Kidney (tissue), 13 donors: ENCODE measurements at regions not wholly inside any gene's neighbourhood (a gene's known extent, or its start where the extent isn't known, plus 50 kb on each side); places are given as distances from the start of the nearest gene placed in this dataset.
A peak's percentile ranks its signal among the peaks of the same experiment; 100 is the strongest.

Experiments used
- DNase-seq, 5 donors: peaks; one replicate each; pipeline ENCODE4 v3.0.0-alpha.2; 2013 to 2020
- FAIRE-seq: peaks from 2 replicates; lab custom pipeline; 2012; peaks lifted over from hg19 to GRCh38; lab: Jason Lieb, UNC
- H3K27ac ChIP-seq, 2 donors: one replicate each; pipeline ENCODE4 v1.7.0; 2013; ENCODE audit warnings: low read depth in 2 of 2, low read length in 2 of 2, inconsistent platforms in 1 of 2
- H3K27me3 ChIP-seq: one replicate; pipeline ENCODE4 v1.7.1; 2013; ENCODE audit warnings: low read length, inconsistent platforms; ENCODE audit not compliant: control insufficient read depth, insufficient read depth
- H3K36me3 ChIP-seq, 3 donors: one replicate each; pipeline versions ENCODE4 v1.7.0 to v1.7.1; 2013; ENCODE audit warnings: low read length in 3 of 3, control low read depth in 1 of 3, inconsistent platforms in 1 of 3; ENCODE audit not compliant: insufficient read depth in 3 of 3, control insufficient read depth in 2 of 3
- H3K4me1 ChIP-seq, 3 donors: one replicate each; pipeline versions ENCODE4 v1.7.0 to v1.7.1; 2013; ENCODE audit warnings: low read length in 3 of 3, inconsistent platforms in 1 of 3, low read depth in 1 of 3; ENCODE audit not compliant: control insufficient read depth in 2 of 3, insufficient read depth in 2 of 3
- H3K4me3 ChIP-seq, 3 donors: one replicate each; pipeline versions ENCODE4 v1.7.0 to v1.8.1; 2013; ENCODE audit warnings: low read length in 3 of 3, control low read depth in 1 of 3, inconsistent platforms in 1 of 3
- H3K9ac ChIP-seq, 3 donors: one replicate each; pipeline versions ENCODE4 v1.7.0 to v1.7.1; 2013; ENCODE audit warnings: low read length in 3 of 3, control low read depth in 1 of 3, inconsistent platforms in 1 of 3
- H3K9me3 ChIP-seq, 3 donors: one replicate each; pipeline versions ENCODE4 v1.7.0 to v1.7.1; 2013; ENCODE audit warnings: low read length in 3 of 3, control low read depth in 1 of 3, inconsistent platforms in 1 of 3; ENCODE audit not compliant: control insufficient read depth in 2 of 3, insufficient read depth in 1 of 3
- CTCF ChIP-seq: IDR thresholded peaks from 3 replicates; pipeline ENCODE4 v1.5.1; 2012; ENCODE audit warnings: mild to moderate bottlenecking, moderate library complexity, borderline replicate concordance; ENCODE audit not compliant: insufficient read depth; ENCODE audit errors: extremely low read depth
- intact Hi-C: fragments of 100-400 bp; cut with DNase I; formaldehyde crosslinking; loops from one replicate; pipeline ENCODE4 v1.11.1; 2022
- donor health status: control.
- donor health status: control.
- donor health status: control.
- donor health status: control.
- donor health status: control.
- donor health status: DM: yes; HTN: yes; CAD: no.
- donor health status: Normal renal cell carcinoma (clear cell type).

- Histone ChIP-seq H3K9ac (peak overlapping the region in 1 of 3 donors; percentile 53), H3K4me1 (peaks cover 4 to 50% (median 38%) of the 10 kb centered on the region in 3 donors), H3K36me3 (no peaks in the 10 kb centered on the region), H3K4me3 (peak overlapping the region in 1 of 3 donors; percentile 31), H3K9me3 (no peaks in the 10 kb centered on the region), H3K27ac (peak overlapping the region; percentile 92 to 96), H3K27me3 (no peaks in the 10 kb centered on the region)
- DNase-seq = peak in 1 of 5 donors; percentile 56
- intact Hi-C loops = no loop called here
- TF ChIP-seq CTCF = no peak
- FAIRE-seq = no peak
Measured at GRCh38 chr9:129407905-129408452, 212.9 kb downstream of the C9orf50 start.

GRCh38 chr9:129406278-129407225, 214.3 kb downstream of the C9orf50 start:
- no peaks in the 10 kb centered on the region for H3K27me3 ChIP-seq
- no peak for TF ChIP-seq CTCF
- peaks cover 2 to 54% (median 30%) of the 10 kb centered on the region in 3 donors for H3K4me1 ChIP-seq
- intact Hi-C loops = no loop called here
- no peak overlapping the region for H3K9ac ChIP-seq
- peak overlapping the region in 1 of 2 donors; percentile 14 for H3K27ac ChIP-seq
- no peaks in the 10 kb centered on the region for H3K36me3 ChIP-seq
- no peaks in the 10 kb centered on the region for H3K9me3 ChIP-seq
- H3K4me3 ChIP-seq = peak overlapping the region in 1 of 3 donors; percentile 4
- DNase-seq = peak in 4 of 5 donors; percentile 70 to 93 (median 84)
- FAIRE-seq = no peak

GRCh38 chr9:129405827-129406213, 215.1 kb downstream of the C9orf50 start:
- DNase-seq = peak in 1 of 5 donors; percentile 51
- intact Hi-C loops = no loop called here
- H3K4me1 ChIP-seq = peaks cover 2 to 54% (median 30%) of the 10 kb centered on the region in 3 donors

More at GRCh38 chr9:129405827-129406213, 215.1 kb downstream of the C9orf50 start:
- H3K27ac ChIP-seq = peak overlapping the region in 1 of 2 donors; percentile 14
- no peak overlapping the region for H3K9ac ChIP-seq
- H3K27me3 ChIP-seq = no peaks in the 10 kb centered on the region
- H3K9me3 ChIP-seq = no peaks in the 10 kb centered on the region
- no peak for FAIRE-seq
- no peak for TF ChIP-seq CTCF
- H3K36me3 ChIP-seq = no peaks in the 10 kb centered on the region
- no peak overlapping the region for H3K4me3 ChIP-seq
